ENCODE measurements at regions not wholly inside any gene's neighbourhood (a gene's known extent, or its start where the extent isn't known, plus 50 kb on each side); places are given as distances from the start of the nearest gene placed in this dataset.

DNA sequence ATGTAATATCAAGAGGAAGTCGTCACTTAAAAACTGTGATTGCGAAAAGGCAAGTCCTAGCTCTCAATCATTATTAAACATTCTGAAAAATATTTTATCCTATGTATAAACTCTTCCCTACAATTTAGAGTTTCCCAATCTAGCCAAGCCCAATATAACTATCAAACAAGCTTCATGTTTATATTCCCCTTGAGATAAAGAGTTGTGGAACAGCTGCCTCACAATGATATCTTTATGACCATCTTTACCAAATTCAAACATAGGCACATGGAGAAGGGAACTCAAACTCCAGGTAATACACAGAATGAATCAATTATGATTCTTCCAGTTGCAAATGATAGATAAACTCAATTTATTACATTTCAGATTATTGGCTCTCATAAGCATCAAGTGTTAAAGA lies 1468.7 kb downstream of the EFNA5 start:
- TF ChIP-seq, protein P1, sequence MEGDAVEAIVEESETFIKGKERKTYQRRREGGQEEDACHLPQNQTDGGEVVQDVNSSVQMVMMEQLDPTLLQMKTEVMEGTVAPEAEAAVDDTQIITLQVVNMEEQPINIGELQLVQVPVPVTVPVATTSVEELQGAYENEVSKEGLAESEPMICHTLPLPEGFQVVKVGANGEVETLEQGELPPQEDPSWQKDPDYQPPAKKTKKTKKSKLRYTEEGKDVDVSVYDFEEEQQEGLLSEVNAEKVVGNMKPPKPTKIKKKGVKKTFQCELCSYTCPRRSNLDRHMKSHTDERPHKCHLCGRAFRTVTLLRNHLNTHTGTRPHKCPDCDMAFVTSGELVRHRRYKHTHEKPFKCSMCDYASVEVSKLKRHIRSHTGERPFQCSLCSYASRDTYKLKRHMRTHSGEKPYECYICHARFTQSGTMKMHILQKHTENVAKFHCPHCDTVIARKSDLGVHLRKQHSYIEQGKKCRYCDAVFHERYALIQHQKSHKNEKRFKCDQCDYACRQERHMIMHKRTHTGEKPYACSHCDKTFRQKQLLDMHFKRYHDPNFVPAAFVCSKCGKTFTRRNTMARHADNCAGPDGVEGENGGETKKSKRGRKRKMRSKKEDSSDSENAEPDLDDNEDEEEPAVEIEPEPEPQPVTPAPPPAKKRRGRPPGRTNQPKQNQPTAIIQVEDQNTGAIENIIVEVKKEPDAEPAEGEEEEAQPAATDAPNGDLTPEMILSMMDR (IDR thresholded peaks at IDR 0.05), result no peak
- no peak for TF ChIP-seq POLR2A (IDR thresholded peaks at IDR 0.05)
- no peak for TF ChIP-seq EP300 (IDR thresholded peaks at IDR 0.05)
- TF ChIP-seq POLR2AphosphoS5 (IDR thresholded peaks at IDR 0.05), result no peak

Data from stomach (tissue), 4 donors.